ENCODE measurements at regions not wholly inside any gene's neighbourhood (a gene's known extent, or its start where the extent isn't known, plus 50 kb on each side); places are given as distances from the start of the nearest gene placed in this dataset.

DNA sequence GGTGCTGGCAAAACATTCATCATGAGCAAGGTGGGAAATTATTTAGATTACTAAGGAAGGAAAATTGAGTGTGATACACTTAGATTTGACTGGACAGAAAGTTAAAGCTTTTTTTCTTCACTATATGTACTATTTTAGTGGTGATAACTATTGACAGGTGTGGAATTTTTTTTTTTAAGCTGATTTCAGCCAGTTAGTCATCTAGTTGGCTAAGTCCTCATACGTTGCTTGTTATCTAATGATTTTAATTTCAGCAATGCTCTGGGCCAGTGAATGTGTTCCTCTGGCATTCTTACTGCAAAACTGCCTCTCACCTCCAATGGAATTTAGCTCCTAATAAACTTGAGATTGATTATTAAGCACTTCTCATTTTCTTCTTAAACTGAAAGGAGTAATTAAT is 1223.2 kb upstream of the ACVR2A start:
- Histone ChIP-seq H3K27me3 (ENCODE audit: control insufficient read depth, insufficient read depth, low read length) (no peaks in the 10 kb centered on the region), H3K4me3 (ENCODE audit: low read depth in 2 of 2, low read length in 2 of 2) (no peak overlapping the region), H3K36me3 (ENCODE audit: control insufficient read depth, insufficient read depth, low read length) (no peaks in the 10 kb centered on the region), H3K4me1 (ENCODE audit: control insufficient read depth, insufficient read depth, low read length) (no peaks in the 10 kb centered on the region), H3K27ac (ENCODE audit: low read length) (no peak overlapping the region), H3K9me3 (ENCODE audit: control insufficient read depth, insufficient read depth, low read depth, low read length) (no peaks in the 10 kb centered on the region)
- no TSS peak for BruUV-seq (replicated peaks)
- CTCF ChIA-PET: no interaction called here
- intact Hi-C loops (cut with micrococcal nuclease; ENCODE audit: unreplicated experiment) (no loop called here), in situ Hi-C loops (cut with HindIII; ENCODE audit: low pct_unique_long_range_greater_than_20kb, low sequenced_read_pairs) (no loop called here)
- POLR2A ChIA-PET: no interaction called here
- no peak for TF ChIP-seq POLR2AphosphoS5 (IDR thresholded peaks at IDR 0.05; ENCODE audit: low read depth, low read length)
- TF ChIP-seq SIN3A (IDR thresholded peaks at IDR 0.05; ENCODE audit: borderline replicate concordance, insufficient read depth, low read depth, low read length): no peak
- TF ChIP-seq TCF7L2 (IDR thresholded peaks at IDR 0.05; ENCODE audit: low read depth, low read length): no peak
- TF ChIP-seq, protein P1, sequence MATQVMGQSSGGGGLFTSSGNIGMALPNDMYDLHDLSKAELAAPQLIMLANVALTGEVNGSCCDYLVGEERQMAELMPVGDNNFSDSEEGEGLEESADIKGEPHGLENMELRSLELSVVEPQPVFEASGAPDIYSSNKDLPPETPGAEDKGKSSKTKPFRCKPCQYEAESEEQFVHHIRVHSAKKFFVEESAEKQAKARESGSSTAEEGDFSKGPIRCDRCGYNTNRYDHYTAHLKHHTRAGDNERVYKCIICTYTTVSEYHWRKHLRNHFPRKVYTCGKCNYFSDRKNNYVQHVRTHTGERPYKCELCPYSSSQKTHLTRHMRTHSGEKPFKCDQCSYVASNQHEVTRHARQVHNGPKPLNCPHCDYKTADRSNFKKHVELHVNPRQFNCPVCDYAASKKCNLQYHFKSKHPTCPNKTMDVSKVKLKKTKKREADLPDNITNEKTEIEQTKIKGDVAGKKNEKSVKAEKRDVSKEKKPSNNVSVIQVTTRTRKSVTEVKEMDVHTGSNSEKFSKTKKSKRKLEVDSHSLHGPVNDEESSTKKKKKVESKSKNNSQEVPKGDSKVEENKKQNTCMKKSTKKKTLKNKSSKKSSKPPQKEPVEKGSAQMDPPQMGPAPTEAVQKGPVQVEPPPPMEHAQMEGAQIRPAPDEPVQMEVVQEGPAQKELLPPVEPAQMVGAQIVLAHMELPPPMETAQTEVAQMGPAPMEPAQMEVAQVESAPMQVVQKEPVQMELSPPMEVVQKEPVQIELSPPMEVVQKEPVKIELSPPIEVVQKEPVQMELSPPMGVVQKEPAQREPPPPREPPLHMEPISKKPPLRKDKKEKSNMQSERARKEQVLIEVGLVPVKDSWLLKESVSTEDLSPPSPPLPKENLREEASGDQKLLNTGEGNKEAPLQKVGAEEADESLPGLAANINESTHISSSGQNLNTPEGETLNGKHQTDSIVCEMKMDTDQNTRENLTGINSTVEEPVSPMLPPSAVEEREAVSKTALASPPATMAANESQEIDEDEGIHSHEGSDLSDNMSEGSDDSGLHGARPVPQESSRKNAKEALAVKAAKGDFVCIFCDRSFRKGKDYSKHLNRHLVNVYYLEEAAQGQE (IDR thresholded peaks at IDR 0.05; ENCODE audit: insufficient read depth in 1 of 2, low read depth in 2 of 2, low read length in 1 of 2): no peak
- TF ChIP-seq CTCF (IDR thresholded peaks at IDR 0.05): no peak
- no peak for DNase-seq (ENCODE audit: low read depth, low spot score)
- ATAC-seq: no peak

DNA sequence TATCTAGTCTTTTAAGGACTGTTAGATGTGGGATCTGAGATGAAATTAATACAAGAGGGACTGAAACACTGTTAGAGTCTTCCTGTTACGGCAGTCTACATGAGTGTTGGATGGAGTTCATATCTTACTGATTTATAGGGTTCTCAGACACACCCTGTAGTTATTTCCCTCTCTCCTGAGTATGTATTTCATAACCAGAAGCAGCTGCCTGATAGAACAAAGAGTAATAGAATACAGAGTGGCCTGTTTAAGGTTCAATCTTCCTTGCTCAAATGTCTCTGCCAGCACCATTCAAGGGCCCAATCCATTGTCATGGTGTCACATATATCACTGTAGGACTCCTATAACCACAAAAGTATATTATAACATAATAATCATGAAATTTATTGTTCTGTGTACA is 1229.1 kb upstream of the ACVR2A start:
- in situ Hi-C loops (cut with HindIII; ENCODE audit: low pct_unique_long_range_greater_than_20kb, low sequenced_read_pairs) (no loop called here), intact Hi-C loops (cut with micrococcal nuclease; ENCODE audit: unreplicated experiment) (no loop called here)
- no peaks in the 10 kb centered on the region for H3K4me1 ChIP-seq (ENCODE audit: control insufficient read depth, insufficient read depth, low read length)
- no peaks in the 10 kb centered on the region for H3K36me3 ChIP-seq (ENCODE audit: control insufficient read depth, insufficient read depth, low read length)
- DNase-seq (ENCODE audit: low read depth, low spot score) (no peak), ATAC-seq (no peak)
- no peak overlapping the region for H3K4me3 ChIP-seq (ENCODE audit: low read depth in 2 of 2, low read length in 2 of 2)
- H3K27ac ChIP-seq (ENCODE audit: low read length): no peak overlapping the region
- ChIA-PET CTCF (no interaction called here), POLR2A (no interaction called here)
- TF ChIP-seq SIN3A (IDR thresholded peaks at IDR 0.05; ENCODE audit: borderline replicate concordance, insufficient read depth, low read depth, low read length) (no peak), CTCF (IDR thresholded peaks at IDR 0.05) (no peak), POLR2AphosphoS5 (IDR thresholded peaks at IDR 0.05; ENCODE audit: low read depth, low read length) (no peak), TCF7L2 (IDR thresholded peaks at IDR 0.05; ENCODE audit: low read depth, low read length) (no peak)
- TF ChIP-seq, protein P1 (IDR thresholded peaks at IDR 0.05; ENCODE audit: insufficient read depth in 1 of 2, low read depth in 2 of 2, low read length in 1 of 2): no peak
- no peaks in the 10 kb centered on the region for H3K27me3 ChIP-seq (ENCODE audit: control insufficient read depth, insufficient read depth, low read length)
- H3K9me3 ChIP-seq (ENCODE audit: control insufficient read depth, insufficient read depth, low read depth, low read length): no peaks in the 10 kb centered on the region
- BruUV-seq (replicated peaks): no TSS peak
